A549 (cell line): ENCODE measurements at regions not wholly inside any gene's neighbourhood (a gene's known extent, or its start where the extent isn't known, plus 50 kb on each side); places are given as distances from the start of the nearest gene placed in this dataset.
A peak's percentile ranks its signal among the peaks of the same experiment; 100 is the strongest.

ENCODE experiments used
- JUNB ChIP-seq: fragments of >200 bp; sonication (Bioruptor Twin); formaldehyde crosslinking; IDR thresholded peaks from 2 replicates; pipeline ENCODE4 v1.6.1; 2016
- MYC ChIP-seq: IDR thresholded peaks from 2 replicates; pipeline ENCODE4 v1.6.1; 2012; ENCODE audit warnings: mild to moderate bottlenecking, inconsistent platforms, low read length, improper control_type of control experiment, borderline replicate concordance
- RFX5 ChIP-seq: fragments of 450-650 bp; IDR thresholded peaks from 2 replicates; pipeline ENCODE4 v1.7.1; 2014; ENCODE audit warnings: antibody characterized with exemption, mild to moderate bottlenecking, moderate library complexity

DNA sequence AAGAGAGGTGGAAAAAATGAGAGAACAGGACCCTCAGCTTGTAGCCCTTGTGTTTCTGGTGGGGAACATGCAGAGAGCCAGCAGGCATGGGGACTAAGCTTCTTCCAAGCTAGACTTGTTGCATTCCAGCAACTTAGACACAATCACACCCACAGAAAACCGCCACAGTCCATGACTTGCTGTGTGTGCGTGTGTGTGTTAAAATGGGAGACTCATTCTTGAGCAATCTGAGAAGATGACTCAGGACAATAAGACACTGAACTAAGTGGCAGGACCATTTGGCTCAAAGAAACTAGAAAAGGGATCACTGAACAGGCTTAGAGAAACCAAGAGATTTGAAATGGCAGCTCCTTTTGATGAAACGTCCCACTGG lies 78.0 kb downstream of the HLX start:
- TF ChIP-seq JUNB (peak; percentile 43; the same call in 1 of the 2 replicates), MYC (no peak), RFX5 (no peak)
